ENCODE measurements at regions not wholly inside any gene's neighbourhood (a gene's known extent, or its start where the extent isn't known, plus 50 kb on each side); places are given as distances from the start of the nearest gene placed in this dataset.
"Not testable (repeated sequence)": the region's sequence is repeated elsewhere in the genome, so short reads cannot be mapped to it uniquely, and the experiment has no call there.

DNA sequence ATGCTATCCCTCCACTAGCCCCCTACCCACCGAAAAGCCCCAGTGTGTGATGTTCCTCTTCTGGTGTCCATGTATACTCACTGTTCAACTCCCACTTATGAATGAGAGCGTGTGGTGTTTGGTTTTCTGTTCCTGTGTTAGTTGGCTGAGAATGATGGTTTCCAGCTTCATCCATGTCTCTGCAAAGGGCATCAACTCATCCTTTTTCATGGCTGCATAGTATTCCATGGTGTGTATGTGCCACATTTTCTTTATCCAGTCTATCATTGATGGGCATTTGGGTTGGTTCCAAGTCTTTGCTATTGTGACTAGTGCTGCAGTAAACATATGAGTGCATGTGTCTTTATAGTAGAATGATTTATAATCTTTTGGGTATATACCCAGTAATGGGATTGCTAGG lies 599.3 kb upstream of the B3GAT1 start:
- not testable (repeated sequence) for ATAC-seq

DNA sequence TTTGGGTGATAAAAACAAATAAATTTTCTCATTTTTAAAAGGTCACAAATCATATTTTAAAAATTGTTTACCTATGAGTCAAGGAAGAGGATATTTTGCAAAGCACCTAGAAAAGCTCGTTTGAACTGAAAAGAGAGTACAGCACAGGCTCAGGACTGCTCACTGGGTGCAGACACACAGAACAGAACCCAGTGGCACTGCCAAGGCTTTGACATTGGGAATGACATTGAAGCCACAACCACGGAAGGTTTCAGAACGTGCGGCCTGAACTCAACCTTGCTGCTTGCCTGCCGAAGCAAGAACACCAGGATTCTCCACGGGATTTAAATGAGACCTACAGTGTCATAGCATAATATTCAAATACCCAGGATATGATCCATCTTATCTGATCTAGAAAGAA lies 597.1 kb upstream of the B3GAT1 start:
- ATAC-seq, result no peak

DNA sequence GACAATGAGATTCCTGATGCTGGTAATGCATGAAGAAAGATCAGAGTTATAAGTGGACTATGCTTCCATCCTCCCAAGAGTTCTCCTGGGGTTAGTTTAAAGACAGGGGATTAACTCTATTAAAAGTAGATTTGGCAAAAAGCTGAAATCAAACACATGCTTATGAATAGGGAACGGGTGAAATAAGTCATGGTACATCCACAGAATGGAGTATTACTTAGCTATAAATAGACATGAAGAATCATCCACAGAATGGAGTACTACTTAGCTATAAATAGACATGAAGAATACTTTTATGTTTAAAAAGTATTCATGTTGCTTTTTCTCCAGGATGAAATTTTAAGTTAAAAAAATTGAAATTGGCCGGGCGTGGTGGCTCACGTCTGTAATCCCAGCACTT lies 596.4 kb upstream of the B3GAT1 start:
- no peak for ATAC-seq

DNA sequence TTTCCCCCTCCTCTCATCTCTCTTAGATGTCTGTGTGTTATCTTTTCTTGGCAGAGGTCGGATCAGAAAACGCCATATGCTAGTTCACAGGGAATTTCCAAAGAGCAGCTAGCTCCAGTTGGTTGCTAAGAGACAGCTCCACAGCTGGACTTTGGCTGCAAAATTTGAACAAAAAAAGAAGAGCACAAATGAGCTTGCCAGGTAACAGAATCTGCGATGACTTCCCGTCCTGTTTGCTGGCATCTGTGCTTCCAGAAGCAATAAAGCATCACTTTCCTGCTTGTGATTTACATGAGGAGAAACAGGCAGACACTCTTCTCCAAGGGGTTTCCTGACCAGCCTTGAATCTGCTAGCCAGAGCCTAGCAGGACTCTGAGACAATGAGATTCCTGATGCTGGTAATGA lies 596.0 kb upstream of the B3GAT1 start:
- no peak for ATAC-seq

DNA sequence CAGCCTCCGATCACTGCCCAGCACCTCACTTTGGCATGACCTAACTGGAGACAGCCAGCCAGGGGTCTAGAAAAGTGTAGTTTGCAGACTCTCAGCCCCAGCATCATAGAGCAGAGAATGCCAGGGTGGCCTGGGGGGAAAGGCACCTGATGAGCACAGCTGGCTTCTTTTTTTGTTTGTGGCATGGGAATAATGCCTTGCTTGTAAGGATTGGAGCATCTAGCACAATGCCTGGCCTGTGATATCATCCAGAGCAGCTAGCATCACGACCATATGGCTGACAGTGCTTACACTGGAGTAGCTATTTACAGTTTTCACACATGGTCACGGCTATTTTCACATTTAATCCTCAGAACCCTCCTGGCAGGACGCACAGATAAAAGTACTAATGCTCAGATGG lies 594.8 kb upstream of the B3GAT1 start:
- no peak for ATAC-seq

DNA sequence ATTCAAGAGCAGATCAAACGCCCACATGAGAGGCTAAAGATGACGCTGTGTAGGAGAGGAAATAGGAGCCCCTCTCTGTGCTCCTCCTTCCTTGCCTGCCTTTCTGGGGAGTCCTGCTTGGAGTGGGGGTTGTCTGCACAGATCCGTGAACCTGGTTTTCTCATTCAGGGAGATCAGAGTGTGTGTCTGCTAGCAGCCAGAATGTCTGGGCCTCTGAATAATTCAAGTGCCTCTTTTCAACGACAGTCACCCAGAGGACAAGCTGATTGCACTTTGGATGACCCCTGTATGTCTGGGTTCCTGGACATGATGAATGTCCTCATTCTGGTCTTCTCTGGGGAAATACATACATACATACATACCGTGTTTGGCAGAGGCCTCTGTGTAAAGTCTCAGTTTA lies 592.5 kb upstream of the B3GAT1 start:
- no peak for ATAC-seq

DNA sequence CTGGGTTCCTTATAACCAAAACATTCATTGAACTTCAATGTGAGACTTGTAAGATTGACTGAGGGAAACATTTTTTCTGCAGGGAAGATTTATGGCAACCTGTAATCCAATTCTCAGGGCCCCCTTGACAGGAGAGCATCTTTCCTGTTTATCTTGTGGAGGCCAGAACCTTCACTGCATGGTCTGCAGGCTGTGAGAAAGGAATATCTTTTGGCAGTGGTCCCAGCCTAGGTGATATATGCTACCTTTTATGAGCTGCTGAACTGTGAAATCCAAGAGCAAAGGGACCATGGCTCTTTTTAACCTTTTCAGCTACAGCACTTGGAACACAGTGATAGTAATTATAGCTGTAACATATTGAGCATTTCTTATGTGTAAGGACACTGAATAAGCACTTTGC lies 590.2 kb upstream of the B3GAT1 start:
- ATAC-seq, result no peak

DNA sequence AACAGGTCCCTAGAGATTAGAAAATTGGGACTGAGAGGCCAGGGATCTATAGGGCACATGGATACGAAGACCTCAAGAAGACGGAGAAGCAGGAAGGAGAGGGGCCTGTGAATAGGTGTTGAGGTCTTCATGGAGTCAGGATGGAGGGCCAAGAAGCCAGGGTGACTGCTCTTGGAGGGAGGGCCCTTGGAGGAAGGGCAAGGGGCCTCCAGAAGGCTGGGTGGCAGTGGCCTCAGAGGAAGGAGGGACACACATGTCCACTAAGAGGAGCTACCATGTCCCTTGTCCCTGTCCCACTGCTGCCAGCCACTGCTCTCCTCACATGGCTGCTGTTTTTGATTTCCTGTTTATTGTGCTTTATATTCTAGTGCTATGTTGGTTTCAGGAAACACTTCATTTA lies 589.5 kb upstream of the B3GAT1 start:
- no peak for ATAC-seq

DNA sequence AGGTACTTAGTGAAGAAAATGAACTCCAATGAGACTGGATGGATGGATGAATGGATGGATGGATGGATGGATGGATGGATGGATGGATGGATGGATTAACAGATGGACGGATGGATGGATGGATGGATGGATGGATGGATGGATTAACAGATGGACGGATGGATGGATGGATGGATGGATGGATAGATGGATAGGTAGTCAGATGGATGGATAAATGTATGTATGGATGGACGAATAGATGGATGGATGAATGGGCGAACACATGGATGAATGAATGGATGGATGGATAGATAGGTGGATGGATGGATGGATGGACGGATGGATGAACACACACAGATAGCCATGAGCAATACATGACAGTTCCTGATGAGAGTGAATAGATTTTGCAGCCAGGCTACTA lies 589.0 kb upstream of the B3GAT1 start:
- not testable (repeated sequence) for ATAC-seq

DNA sequence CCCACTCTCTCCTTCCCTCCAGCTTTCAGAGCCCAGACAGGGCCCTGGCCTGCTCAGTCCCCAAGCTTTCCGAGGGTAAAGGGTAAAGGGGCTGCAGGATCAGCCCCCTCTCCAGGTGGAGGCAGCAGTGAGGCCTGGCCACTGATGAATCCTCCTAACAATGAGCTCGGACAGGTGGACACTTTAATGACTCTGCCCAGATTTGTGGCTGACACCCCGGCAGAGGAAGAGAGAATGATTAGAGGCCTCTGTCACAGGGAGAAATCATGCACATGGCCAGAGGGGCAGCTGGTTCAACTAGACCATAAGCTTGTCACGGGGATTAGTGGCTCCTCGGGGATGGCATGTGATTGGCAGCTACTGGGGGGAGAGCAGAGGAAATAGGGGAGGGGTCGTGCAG lies 587.5 kb upstream of the B3GAT1 start:
- ATAC-seq, result no peak

DNA sequence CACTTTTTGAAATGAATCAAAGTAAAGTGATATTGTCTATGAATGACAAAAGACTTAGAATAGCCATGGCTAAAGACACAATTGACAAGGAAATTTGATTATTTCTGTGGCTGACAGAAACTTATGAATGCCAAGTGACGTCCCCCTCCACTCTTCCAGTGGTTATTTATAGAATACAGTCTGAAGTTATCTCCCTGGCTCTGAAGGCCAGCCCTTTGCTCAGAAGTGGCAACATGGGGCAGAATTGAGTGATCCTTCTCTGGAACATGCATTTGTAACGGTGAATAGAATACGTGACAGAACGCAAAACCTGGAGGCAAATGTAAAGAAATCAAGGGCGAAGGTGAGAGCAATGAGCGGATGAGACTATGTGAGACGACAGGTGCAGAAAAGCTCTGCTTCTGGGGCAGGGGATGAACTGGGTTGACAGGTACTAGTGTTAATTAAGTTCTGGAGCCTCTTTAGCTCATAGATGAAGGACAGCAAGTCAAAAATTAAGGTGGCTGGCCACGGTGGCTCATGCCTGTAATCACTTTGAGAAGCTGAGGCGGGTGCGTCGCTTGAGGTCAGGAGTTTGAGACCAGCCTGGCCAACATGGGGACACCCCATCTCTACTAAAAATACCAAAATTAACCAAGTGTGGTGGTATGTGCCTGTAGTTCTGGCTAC lies 585.7 kb upstream of the B3GAT1 start:
- no peak for ATAC-seq

DNA sequence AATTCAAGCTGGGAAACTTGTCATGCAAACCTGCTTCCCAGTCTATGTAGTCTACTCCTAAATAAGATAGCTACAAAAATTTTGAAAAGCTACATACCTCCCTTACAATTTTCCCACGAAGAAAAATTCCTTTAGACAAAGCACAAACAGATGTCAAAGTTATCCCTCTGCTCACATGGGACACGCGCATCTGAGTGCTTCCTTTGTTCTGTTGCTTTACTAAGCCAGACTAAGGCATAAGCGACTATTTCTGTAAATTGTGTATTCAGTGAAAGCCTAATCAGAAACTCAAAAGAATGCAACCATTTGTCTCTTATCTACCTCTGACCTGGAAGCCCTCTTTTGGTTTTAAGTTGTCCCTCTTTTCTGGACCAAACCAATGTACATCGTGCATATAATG lies 583.7 kb upstream of the B3GAT1 start:
- no peak for ATAC-seq

DNA sequence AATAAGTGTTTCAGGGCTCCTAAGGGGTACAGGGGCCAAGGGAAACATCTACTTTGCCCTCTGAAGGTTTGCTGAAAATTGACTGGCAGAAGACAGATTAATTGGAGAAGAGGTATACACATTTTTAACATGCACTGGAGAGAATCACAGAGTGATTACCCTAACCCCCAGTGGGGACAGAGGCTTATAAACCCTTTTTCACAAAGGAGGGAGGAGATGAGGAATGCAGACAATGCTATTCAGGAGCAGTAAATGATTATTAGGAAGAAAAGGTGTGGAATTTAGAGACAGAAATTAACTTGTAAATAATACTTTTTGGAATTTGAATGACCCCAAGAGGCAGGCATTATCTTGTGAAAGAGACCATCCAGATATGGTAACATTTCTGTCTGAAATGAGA lies 582.4 kb upstream of the B3GAT1 start:
- ATAC-seq, result no peak

DNA sequence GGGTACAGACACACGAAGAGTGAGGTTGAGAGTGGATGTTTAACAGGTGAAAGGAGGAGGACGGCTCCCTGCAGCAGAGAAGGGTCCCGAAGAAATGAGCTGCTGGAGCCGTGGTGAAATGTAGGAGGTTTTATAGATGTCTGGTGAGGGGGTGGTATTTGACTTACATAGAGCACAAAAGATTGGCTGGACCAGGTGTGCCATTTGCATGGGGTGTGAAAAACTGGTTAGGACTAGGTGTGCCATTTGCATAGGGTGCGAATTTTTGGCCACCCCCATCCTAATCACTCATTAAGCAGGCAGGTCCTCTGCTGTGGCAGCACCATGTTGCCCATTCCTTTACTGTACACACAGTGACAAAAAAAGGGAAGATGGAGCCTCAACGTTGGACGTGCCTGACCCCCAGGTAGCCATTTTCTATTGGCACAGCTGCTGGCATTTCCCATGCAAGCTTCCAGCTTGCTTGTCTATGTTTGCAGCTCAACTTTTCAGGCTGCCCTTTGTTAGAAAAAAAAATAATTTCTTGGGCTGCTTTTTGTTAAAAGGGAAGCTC lies 581.7 kb upstream of the B3GAT1 start:
- ATAC-seq, result no peak

DNA sequence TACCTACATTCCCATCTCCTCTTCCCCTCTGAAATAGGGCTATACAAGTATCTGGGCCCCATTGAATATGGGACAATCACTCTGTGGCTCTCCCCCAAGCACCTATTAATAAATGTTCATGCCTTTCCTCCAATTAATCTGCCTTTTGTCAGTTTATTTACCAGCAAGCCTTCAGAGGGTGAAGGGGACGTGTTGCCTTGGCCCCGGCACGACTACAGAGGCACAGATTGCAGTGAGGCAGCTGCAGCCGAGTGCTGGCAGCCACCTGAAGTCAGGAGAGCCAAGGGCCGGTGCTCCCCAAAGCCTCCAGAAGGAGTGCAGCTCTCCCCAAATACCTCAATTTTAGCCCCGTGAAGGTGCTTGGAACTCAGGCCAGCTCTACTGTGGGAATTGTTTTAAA lies 580.9 kb upstream of the B3GAT1 start:
- no peak for ATAC-seq

DNA sequence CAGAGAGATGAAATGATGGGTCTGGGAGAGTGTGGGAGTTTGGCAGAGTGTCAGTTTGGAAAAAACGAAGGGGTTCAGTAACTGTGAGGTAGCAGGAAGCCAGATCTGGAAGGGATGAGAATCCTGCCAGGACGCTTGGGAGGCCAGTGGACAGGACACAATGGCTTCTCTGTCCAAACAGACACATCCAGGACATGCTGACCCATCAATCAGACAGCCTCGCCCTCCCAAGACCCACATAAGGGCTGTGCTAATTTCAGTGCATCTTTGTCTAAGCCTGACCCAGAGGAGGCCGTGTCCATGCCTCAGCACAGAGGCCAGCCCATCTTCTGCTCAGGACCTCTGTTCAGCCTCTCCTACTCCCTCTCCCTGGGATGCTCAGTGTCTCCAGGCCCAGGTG lies 576.5 kb upstream of the B3GAT1 start:
- ATAC-seq, result no peak

DNA sequence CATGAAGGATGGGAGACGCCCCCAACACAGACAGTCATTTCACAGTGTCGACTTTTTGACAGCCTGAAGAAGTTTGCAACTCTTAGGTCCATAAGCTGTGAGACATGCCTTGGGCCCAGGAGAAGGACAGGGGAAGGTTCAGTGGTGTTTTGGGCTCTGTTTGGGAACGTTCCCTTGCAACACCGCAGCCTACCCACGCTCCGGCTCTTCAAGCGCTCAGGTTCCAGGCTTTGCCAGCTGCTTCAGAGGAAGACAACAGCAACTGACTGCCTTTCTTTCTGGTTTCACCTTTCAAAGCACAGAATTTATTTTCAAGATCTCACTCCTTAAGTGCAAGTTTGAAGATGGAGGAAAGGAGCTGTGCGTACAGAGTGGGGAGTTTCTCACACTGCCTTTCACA lies 575.8 kb upstream of the B3GAT1 start:
- ATAC-seq, result no peak

DNA sequence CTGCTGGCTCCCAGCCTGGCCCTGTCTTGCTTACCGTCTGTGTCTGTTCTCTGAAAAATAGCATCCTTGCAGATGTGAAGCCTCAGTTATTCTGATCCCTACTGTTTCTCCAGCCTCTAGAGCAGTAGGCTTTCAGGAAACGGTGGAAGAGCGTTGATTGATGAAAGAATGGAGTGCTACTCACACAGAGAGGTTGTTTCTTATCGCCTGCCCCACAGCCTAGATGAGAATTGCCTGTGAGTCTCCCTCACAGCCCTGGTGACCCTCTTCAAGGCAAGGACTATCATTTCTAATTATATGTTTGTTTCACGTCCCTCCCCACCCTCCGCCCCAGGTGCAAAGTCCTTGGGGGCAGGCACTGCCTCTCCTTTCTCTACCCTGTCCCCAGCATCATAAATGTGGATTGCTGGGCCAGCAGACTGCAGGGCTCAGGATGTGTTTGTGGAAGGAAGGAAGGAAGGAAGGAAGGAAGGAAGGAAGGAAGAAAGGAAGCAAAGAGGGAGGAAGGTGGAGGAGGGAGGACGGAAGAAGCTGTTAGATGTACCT lies 575.3 kb upstream of the B3GAT1 start:
- ATAC-seq, result no peak

DNA sequence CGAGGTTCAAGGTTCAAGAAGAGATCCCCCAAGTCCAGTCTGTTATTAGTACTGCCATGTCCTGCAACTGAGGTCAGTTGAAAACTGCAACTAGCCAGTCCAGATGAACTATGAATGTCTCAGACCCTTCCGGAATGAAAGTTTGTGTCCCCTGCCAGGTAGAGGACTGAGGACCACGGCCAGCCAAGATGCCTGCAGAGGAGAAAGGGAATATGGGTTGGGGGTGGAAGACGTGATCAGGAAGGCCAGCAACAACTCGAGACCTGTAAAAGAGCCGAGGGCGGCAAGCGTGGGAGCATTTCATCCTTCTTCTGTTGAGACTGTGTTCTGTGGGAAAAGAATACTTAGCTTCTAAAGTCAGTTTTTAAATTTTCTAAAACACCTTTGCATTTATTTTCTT lies 572.4 kb upstream of the B3GAT1 start:
- ATAC-seq, result no peak

DNA sequence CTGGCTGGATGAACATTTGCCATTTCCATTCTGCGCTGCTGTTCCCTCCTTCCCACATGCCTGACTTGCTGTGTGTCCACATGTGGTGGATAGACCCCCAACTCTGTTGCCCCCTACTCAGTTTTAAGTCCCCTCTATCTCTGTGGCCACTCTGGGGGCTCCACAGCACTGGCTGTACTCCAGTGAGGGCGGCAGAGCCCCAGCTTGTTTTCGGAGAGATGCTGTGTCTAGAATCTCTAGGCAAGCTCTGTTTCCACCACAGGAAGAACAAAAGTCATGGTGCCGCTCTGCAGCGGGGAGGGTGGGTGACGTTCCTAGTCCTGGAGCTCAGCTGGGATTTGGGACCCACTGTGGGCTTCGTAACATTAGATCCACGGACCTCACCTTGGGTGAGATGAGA lies 570.4 kb upstream of the B3GAT1 start:
- ATAC-seq, result not testable (repeated sequence)

DNA sequence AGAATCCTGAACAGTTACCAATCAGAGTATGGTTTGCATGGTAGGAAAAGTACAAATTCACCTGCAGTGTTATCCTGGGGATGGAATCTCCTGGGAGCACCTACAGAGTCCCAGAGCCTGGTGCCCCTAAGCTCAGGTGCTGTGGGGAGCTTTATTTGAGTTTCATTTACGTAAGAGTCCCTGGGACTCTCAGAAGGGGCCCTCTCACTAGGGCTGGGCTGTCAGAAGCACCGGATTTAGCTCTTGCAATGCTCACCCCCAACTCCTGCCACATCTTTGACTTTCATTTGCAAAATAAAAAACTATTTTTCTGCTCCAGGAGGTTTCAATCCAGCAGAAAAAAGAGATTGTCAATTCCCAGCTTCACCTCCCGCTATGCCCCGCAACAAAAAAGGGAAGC lies 569.8 kb upstream of the B3GAT1 start:
- no peak for ATAC-seq

DNA sequence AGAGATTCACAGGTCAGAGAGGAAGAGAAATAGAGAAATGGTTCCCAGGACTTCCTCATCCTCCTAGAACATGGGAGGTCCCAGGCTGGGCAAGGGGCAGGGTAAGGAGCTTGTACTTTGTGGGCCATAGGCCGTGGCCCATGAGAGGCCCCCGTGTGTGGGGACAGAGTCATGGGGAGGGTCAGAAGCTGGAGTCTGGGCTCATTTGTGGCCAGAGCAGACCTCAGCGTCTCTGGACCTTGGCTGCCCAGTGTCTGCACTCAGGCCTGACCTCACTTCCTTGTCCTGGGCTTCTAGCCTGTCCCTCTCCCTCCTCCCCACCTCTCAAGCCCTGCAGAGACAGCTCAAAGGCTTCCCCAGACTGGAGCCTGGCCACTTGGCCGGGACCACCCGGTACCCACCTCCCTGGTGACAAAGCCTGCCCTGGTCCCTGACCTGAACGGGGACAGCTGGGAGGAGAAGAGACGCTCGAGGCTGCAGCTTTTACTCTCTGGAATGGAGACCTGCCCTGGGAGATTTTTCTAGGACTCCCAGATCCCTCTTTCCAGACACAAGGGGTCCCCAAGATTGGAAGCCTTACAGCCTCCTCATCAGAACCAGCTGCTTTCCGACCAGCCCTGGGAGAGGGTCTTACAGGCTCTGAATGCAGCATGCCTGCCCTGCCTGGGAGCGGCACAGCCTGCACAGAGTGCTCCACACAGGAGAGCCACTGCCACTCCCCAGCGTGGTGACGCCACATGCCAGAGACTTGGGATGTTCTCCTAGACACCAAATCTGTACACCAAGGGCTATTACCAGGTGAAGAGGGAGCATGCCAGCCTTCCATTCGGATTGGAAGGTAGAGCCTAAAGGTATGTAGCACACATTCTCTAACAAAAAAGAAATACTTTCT lies 569.0 kb upstream of the B3GAT1 start:
- ATAC-seq, result no peak

DNA sequence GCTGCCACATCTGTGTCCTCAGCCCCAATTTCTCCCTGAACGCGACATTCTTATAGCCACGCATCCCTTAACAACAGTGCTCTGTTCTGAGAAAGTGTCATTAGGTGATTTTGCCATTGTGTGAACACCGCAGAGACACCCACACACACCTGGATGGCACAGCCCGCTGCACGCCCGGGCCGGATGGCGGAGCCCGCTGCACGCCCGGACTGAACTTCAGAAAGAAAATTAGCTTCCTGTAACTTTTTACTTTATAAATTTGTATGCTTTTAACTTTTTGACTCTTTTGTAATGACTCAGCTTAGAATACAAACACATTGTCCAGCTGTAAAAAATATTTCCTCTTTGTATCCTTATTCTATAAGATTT lies 567.0 kb upstream of the B3GAT1 start:
- not testable (repeated sequence) for ATAC-seq
